Esophagus squamous epithelium (tissue), 5 donors: ENCODE measurements at regions not wholly inside any gene's neighbourhood (a gene's known extent, or its start where the extent isn't known, plus 50 kb on each side); places are given as distances from the start of the nearest gene placed in this dataset.

Source experiments
- DNase-seq: peaks from one replicate; lab custom pipeline; 2025; lab: John Stamatoyannopoulos, UW
- H3K27ac ChIP-seq, 4 donors: fragments of 200-600 bp; sonication (generic); one replicate each; pipeline ENCODE4 v1.5.1; 2016 to 2019; ENCODE audit warnings: mild to moderate bottlenecking in 1 of 4
- H3K27me3 ChIP-seq, 4 donors: fragments of 200-600 bp; sonication (generic); 1 replicate in 3 of 4; 2 replicates in 1 of 4; pipeline versions ENCODE4 v1.5.1 to v1.6.0; 2017 to 2021; ENCODE audit warnings: antibody characterized with exemption in 1 of 4
- H3K36me3 ChIP-seq, 3 donors: fragments of 200-600 bp; sonication (generic); one replicate each; pipeline ENCODE4 v1.5.1; 2016 to 2019
- H3K4me1 ChIP-seq, 3 donors: fragments of 200-600 bp; sonication (generic); one replicate each; pipeline ENCODE4 v1.5.1; 2017 to 2019
- H3K4me3 ChIP-seq, 4 donors: fragments of 200-600 bp; sonication (generic); 1 replicate in 3 of 4; 2 replicates in 1 of 4; pipeline ENCODE4 v1.5.1; 2016 to 2019; ENCODE audit warnings: mild to moderate bottlenecking in 2 of 4, moderate library complexity in 1 of 4
- H3K9me3 ChIP-seq, 3 donors: fragments of 200-600 bp; sonication (generic); one replicate each; pipeline ENCODE4 v1.5.1; 2016 to 2019
- POLR2A ChIP-seq, 4 donors: fragments of 450-650 bp; IDR thresholded peaks; one replicate each; pipeline ENCODE4 v1.6.1; 2017; ENCODE audit warnings: antibody characterized with exemption in 4 of 4, mild to moderate bottlenecking in 4 of 4, moderate library complexity in 3 of 4
- WGBS, 2 donors: methylation state at CpG; one replicate each; pipeline ENCODE4 v1.1.5; 2018; 5-methylcytosine and 5-hydroxymethylcytosine counted together
- intact Hi-C: fragments of 100-400 bp; cut with DNase I; formaldehyde crosslinking; loops from one replicate; pipeline ENCODE4 v1.15.0; 2022
- TF ChIP-seq, protein P1 (sequence below), 6 experiments: fragments of 450-650 bp in 4 of 6; fragments of 200-600 bp in 2 of 6; sonication (generic) in 2 of 6; IDR thresholded peaks; one replicate each; pipeline ENCODE4 v1.5.1; 2016 to 2019; ENCODE audit warnings: antibody characterized with exemption in 6 of 6, mild to moderate bottlenecking in 4 of 6, moderate library complexity in 4 of 6
- donor health status: DM: yes; HTN: yes; CAD: no.

DNA sequence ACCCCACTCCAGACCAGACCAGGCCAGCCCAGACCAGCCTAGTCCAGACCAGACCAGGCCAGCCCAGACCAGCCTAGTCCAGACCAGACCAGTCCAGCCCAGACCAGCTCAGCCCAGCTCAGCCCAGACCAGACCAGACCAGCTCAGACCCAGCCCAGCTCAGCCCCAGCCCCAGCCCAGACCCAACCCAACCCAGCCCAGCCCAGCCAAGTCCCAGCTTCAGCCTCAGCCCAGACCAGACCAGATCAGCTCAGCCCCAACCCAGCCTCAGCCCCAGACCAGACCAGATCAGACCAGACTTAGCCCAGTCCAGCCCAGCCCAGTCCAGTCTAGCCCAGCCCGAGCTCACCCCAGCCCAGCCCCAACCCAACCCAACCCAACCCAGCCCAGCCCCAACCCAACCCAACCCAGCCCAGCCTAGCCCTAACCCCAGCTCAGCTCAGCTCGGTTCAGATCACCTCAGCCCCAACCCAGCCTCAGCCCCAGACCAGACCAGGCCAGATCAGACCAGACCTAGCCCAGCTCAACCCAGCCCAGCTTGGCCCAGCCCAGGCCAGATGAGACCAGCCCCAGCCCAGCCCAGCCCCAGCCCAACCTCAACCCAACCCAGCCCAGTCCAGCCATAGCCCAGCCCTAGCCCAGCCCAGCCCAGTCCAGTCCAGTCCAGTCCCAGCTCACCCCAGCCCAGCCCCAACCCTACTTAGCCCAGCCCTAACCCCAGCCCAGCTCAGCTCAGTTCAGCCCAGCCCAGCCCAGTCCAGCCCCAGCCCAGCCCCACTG lies 204.7 kb downstream of the BCL11B start:
- no peak for DNase-seq
- peaks cover 3 to 38% (median 9%) of the 10 kb centered on the region in 3 donors for H3K4me1 ChIP-seq
- peaks cover 0 to 6% (median 0%) of the 10 kb centered on the region in 3 donors for H3K9me3 ChIP-seq
- no peaks in the 10 kb centered on the region for H3K27me3 ChIP-seq
- peak overlapping the region; percentile 53 to 89 (median 60) for H3K27ac ChIP-seq
- intact Hi-C loops = no loop called here
- H3K36me3 ChIP-seq = no peaks in the 10 kb centered on the region
- WGBS, 2 donors = no CpG with 5 or more reads among the region's 2 CpGs
- no peak overlapping the region for H3K4me3 ChIP-seq
- no peak for TF ChIP-seq POLR2A (IDR thresholded peaks at IDR 0.05)
- TF ChIP-seq, protein P1, sequence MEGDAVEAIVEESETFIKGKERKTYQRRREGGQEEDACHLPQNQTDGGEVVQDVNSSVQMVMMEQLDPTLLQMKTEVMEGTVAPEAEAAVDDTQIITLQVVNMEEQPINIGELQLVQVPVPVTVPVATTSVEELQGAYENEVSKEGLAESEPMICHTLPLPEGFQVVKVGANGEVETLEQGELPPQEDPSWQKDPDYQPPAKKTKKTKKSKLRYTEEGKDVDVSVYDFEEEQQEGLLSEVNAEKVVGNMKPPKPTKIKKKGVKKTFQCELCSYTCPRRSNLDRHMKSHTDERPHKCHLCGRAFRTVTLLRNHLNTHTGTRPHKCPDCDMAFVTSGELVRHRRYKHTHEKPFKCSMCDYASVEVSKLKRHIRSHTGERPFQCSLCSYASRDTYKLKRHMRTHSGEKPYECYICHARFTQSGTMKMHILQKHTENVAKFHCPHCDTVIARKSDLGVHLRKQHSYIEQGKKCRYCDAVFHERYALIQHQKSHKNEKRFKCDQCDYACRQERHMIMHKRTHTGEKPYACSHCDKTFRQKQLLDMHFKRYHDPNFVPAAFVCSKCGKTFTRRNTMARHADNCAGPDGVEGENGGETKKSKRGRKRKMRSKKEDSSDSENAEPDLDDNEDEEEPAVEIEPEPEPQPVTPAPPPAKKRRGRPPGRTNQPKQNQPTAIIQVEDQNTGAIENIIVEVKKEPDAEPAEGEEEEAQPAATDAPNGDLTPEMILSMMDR (IDR thresholded peaks at IDR 0.05) = no peak

DNA sequence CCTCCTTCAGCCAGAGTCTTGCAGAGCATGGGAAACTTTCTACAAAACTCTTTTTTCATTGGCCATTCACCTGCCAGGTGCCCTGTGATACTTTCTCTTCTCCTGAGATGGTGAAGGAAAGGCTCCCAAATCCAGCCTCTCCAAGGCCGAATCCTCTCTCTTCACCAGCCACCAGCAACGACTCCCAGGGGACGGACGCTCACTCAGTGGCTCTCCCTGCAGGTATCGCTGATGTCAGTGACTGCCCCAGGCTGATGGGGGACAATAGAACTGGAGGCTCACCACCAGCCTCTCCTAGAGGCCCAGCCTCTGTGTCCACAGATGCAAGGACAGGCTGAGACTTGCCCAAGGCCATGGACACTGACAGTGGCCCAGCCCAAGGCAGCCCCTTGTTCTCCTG lies 204.1 kb downstream of the BCL11B start:
- Histone ChIP-seq H3K36me3 (no peaks in the 10 kb centered on the region), H3K9me3 (peaks cover 0 to 6% (median 0%) of the 10 kb centered on the region in 3 donors), H3K4me3 (no peak overlapping the region), H3K27ac (peak overlapping the region in 1 of 4 donors; percentile 89), H3K27me3 (no peaks in the 10 kb centered on the region), H3K4me1 (peaks cover 3 to 38% (median 9%) of the 10 kb centered on the region in 3 donors)
- DNase-seq = no peak
- intact Hi-C loops = no loop called here
- 95 to 100% methylated on average over 1 to 5 of the region's 5 CpGs for WGBS, 2 donors
- no peak for TF ChIP-seq POLR2A (IDR thresholded peaks at IDR 0.05)
- TF ChIP-seq, protein P1 (IDR thresholded peaks at IDR 0.05) = no peak

DNA sequence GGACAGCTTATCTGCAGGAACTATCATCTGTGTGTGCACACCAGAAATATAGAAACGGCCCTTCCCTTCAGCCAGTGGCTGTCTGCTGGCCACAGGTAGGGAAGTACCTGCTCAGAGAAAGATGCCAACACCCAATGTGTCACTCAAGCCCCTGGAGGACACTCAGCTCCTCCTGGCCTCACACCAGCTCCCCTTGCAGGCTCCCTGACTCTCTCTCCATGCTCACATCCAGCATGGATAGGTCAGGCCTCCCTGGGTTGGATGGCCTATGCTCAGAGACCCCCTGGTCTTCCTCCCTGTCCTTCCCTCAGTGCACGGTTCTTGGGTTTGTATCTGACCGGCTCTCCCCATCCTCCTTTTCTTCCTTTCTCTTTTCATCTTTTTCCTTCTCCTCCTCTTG lies 202.1 kb downstream of the BCL11B start:
- H3K4me1 ChIP-seq = peaks cover 0 to 24% (median 8%) of the 10 kb centered on the region in 3 donors
- no peaks in the 10 kb centered on the region for H3K27me3 ChIP-seq
- no peak for TF ChIP-seq POLR2A (IDR thresholded peaks at IDR 0.05)
- no peak overlapping the region for H3K27ac ChIP-seq
- H3K4me3 ChIP-seq = no peak overlapping the region
- H3K9me3 ChIP-seq = peaks cover 0 to 6% (median 0%) of the 10 kb centered on the region in 3 donors
- WGBS, 2 donors = 67 to 72% methylated on average over 2 to 3 of the region's 3 CpGs
- no peaks in the 10 kb centered on the region for H3K36me3 ChIP-seq
- DNase-seq = no peak
- intact Hi-C loops = no loop called here

DNA sequence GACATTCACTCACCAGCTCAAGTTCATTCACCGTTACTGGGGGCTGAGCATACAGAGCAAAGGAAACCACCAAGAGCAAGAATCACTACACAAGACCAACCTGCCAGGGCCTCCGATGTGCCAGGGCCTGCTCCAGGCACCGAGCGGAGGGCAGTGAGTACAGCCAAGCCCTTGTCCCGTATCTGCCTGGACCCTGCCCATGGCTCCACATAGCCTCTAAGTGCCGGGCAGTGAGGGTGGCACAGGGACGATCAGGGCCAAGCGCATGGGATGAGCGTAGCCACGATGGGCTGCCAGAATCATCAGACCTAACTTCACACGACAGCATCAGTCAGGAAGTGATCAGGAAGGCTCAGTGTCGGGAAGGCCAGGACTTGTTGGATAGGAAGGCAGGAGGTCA lies 199.6 kb downstream of the BCL11B start:
- Histone ChIP-seq H3K36me3 (no peaks in the 10 kb centered on the region), H3K27ac (no peak overlapping the region), H3K27me3 (no peaks in the 10 kb centered on the region), H3K4me3 (no peak overlapping the region), H3K4me1 (peaks cover 0 to 18% (median 0%) of the 10 kb centered on the region in 3 donors), H3K9me3 (peaks cover 0 to 6% (median 0%) of the 10 kb centered on the region in 3 donors)
- no peak for DNase-seq
- 93 to 98% methylated on average over 8 to 10 of the region's 12 CpGs for WGBS, 2 donors
- TF ChIP-seq, protein P1 (IDR thresholded peaks at IDR 0.05) = no peak
- no peak for TF ChIP-seq POLR2A (IDR thresholded peaks at IDR 0.05)
- intact Hi-C loops = no loop called here

DNA sequence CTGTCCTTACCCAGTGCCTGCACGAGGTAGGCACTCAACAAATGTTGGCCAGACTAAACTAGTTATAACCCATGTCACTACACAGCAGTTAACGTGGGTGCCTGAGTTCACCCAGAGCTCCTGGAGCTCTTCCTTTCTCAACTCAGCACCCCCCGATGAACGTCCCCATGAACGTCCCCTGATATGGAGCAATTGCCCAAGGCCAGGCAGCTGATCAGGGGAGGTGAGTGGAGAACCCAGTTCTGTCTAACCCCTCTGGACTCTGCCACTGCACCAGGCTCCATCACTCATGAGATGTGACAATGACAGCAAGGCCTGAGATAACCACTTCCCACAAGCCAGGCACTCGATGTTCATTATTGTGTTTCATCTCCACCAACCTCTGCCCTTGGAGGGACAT lies 199.0 kb downstream of the BCL11B start:
- 76 to 86% methylated on average over 2 to 4 of the region's 6 CpGs for WGBS, 2 donors
- no peak for TF ChIP-seq POLR2A (IDR thresholded peaks at IDR 0.05)
- TF ChIP-seq, protein P1 (IDR thresholded peaks at IDR 0.05) = no peak
- intact Hi-C loops = no loop called here

More for the DNA sequence above, 199.0 kb downstream of the BCL11B start:
- H3K27me3 ChIP-seq = no peaks in the 10 kb centered on the region
- no peak for DNase-seq
- H3K9me3 ChIP-seq = peaks cover 0 to 6% (median 0%) of the 10 kb centered on the region in 3 donors
- no peak overlapping the region for H3K27ac ChIP-seq
- H3K4me3 ChIP-seq = no peak overlapping the region
- no peaks in the 10 kb centered on the region for H3K36me3 ChIP-seq
- peaks cover 0 to 18% (median 0%) of the 10 kb centered on the region in 3 donors for H3K4me1 ChIP-seq
